HepG2 (cell line): ENCODE measurements at regions not wholly inside any gene's neighbourhood (a gene's known extent, or its start where the extent isn't known, plus 50 kb on each side); places are given as distances from the start of the nearest gene placed in this dataset.

Experiments
- CREB1 ChIP-seq, 2 experiments: fragments of 450-650 bp in 1 of 2; IDR thresholded peaks; 2 replicates each; pipeline ENCODE4 v1.6.1; 2016 to 2017; ENCODE audit warnings: control low read depth in 1 of 2, mild to moderate bottlenecking in 1 of 2, missing compliant biosample characterization in 1 of 2, missing genetic modification characterization in 1 of 2
- EHMT2 ChIP-seq: fragments of 200-600 bp; sonication (generic); IDR thresholded peaks from 2 replicates; pipeline ENCODE4 v1.7.0; 2017; ENCODE audit warnings: antibody characterized with exemption, low read depth, low read length, borderline replicate concordance
- ESRRA ChIP-seq: sonication (generic); formaldehyde crosslinking; IDR thresholded peaks from 2 replicates; pipeline ENCODE4 v1.5.1; 2020; ENCODE audit warnings: mild to moderate bottlenecking, low read depth, missing genetic modification reagents
- EZH2 ChIP-seq: conservative IDR thresholded peaks from 2 replicates; pipeline ENCODE4 v1.6.1; 2012; ENCODE audit warnings: mild to moderate bottlenecking, low read depth, low read length, moderate library complexity
- NR2C2 ChIP-seq: sonication (generic); formaldehyde crosslinking; IDR thresholded peaks from 2 replicates; pipeline ENCODE4 v1.4.0; 2020; ENCODE audit warnings: missing genetic modification reagents, mild to moderate bottlenecking, moderate library complexity, borderline replicate concordance
- POLR2A ChIP-seq, 2 experiments: IDR thresholded peaks; 2 replicates each; pipeline ENCODE4 v1.6.1; 2011; ENCODE audit warnings: low read depth in 2 of 2, low read length in 2 of 2, mild to moderate bottlenecking in 1 of 2, moderate library complexity in 1 of 2; ENCODE audit not compliant: insufficient read depth in 1 of 2
- POLR2AphosphoS2 ChIP-seq: IDR thresholded peaks from 2 replicates; pipeline ENCODE4 v1.6.1; 2011; ENCODE audit warnings: low read depth, low read length, improper control_type of control experiment
- RBAK ChIP-seq: sonication (generic); formaldehyde crosslinking; IDR thresholded peaks from 2 replicates; pipeline ENCODE4 v1.5.1; 2020; ENCODE audit warnings: mild to moderate bottlenecking, missing genetic modification reagents
- SMAD1 ChIP-seq: sonication (generic); formaldehyde crosslinking; IDR thresholded peaks from 2 replicates; pipeline ENCODE4 v1.4.0; 2020; ENCODE audit warnings: missing genetic modification reagents, low read depth, mild to moderate bottlenecking, borderline replicate concordance
- TAF1 ChIP-seq: sonication (generic); formaldehyde crosslinking; IDR thresholded peaks from 2 replicates; pipeline ENCODE4 v1.4.0; 2020; ENCODE audit warnings: missing genetic modification reagents
- ZNF335 ChIP-seq: sonication (generic); formaldehyde crosslinking; IDR thresholded peaks from 2 replicates; pipeline ENCODE4 v1.4.0; 2020; ENCODE audit warnings: missing genetic modification reagents
- TF ChIP-seq, protein P1 (sequence below): sonication (generic); formaldehyde crosslinking; IDR thresholded peaks from 2 replicates; pipeline ENCODE4 v1.4.0; 2020; ENCODE audit warnings: missing genetic modification reagents
- TF ChIP-seq, protein P2 (sequence below): sonication (generic); formaldehyde crosslinking; IDR thresholded peaks from 2 replicates; pipeline ENCODE4 v1.4.0; 2020; ENCODE audit warnings: missing genetic modification reagents

DNA sequence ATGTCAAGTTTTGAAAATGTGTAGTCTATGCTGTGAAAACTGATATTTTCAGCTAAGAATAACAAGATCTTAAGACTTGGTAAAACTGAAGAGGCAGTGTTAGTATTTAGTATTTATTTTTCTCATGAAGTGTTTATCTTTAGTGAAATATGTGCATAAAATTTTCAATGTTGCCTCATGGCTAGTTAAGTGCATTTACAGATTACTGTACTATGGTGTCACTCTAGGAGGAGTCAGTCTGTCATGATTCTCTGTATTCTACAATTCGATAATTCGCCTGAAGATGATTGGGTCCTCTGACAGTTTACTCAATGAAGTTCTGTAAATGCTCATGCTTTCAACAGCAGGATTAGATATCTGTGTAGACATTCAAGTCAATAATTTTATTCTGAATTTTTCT, 488.1 kb upstream of the GRM3 start:
- TF ChIP-seq ESRRA (CRISPR knock-in tag), result no peak
- TF ChIP-seq, protein P1, sequence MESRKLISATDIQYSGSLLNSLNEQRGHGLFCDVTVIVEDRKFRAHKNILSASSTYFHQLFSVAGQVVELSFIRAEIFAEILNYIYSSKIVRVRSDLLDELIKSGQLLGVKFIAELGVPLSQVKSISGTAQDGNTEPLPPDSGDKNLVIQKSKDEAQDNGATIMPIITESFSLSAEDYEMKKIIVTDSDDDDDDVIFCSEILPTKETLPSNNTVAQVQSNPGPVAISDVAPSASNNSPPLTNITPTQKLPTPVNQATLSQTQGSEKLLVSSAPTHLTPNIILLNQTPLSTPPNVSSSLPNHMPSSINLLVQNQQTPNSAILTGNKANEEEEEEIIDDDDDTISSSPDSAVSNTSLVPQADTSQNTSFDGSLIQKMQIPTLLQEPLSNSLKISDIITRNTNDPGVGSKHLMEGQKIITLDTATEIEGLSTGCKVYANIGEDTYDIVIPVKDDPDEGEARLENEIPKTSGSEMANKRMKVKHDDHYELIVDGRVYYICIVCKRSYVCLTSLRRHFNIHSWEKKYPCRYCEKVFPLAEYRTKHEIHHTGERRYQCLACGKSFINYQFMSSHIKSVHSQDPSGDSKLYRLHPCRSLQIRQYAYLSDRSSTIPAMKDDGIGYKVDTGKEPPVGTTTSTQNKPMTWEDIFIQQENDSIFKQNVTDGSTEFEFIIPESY, result no peak
- TF ChIP-seq TAF1, result no peak
- no peak for TF ChIP-seq NR2C2 (CRISPR knock-in tag)
- no peak for TF ChIP-seq CREB1 (IDR thresholded peaks at IDR 0.05)
- TF ChIP-seq CREB1 (CRISPR knock-in tag; IDR thresholded peaks at IDR 0.05), result no peak
- TF ChIP-seq ZNF335 (CRISPR knock-in tag), result no peak
- TF ChIP-seq POLR2A (IDR thresholded peaks at IDR 0.05; ENCODE audit: insufficient read depth in 1 of 2, low read depth in 2 of 2, low read length in 2 of 2), result no peak
- TF ChIP-seq, protein P2, sequence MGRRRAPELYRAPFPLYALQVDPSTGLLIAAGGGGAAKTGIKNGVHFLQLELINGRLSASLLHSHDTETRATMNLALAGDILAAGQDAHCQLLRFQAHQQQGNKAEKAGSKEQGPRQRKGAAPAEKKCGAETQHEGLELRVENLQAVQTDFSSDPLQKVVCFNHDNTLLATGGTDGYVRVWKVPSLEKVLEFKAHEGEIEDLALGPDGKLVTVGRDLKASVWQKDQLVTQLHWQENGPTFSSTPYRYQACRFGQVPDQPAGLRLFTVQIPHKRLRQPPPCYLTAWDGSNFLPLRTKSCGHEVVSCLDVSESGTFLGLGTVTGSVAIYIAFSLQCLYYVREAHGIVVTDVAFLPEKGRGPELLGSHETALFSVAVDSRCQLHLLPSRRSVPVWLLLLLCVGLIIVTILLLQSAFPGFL, result no peak
- no peak for TF ChIP-seq EZH2
- no peak for TF ChIP-seq SMAD1 (CRISPR knock-in tag)
- TF ChIP-seq POLR2AphosphoS2, result no peak
- TF ChIP-seq RBAK (CRISPR knock-in tag), result no peak
- no peak for TF ChIP-seq EHMT2
